Activated CD4-positive, alpha-beta memory T cell treated with anti-CD3 and anti-CD28 coated beads for 36 hours (primary cell): ENCODE measurements at regions not wholly inside any gene's neighbourhood (a gene's known extent, or its start where the extent isn't known, plus 50 kb on each side); places are given as distances from the start of the nearest gene placed in this dataset.

Experiments used
- CTCF ChIA-PET: fragments of 350-600 bp; sonication (Branson Sonifier 250); formaldehyde crosslinking; loops from one replicate; lab custom pipeline; 2021; ENCODE audit warnings: antibody characterized with exemption, inconsistent platforms; lab: Charles Lee
- POLR2A ChIA-PET: fragments of 350-600 bp; sonication (Branson Sonifier 250); formaldehyde crosslinking; loops from one replicate; lab custom pipeline; 2021; ENCODE audit warnings: antibody characterized with exemption; lab: Charles Lee
- DNase-seq: peaks from one replicate; pipeline ENCODE4 v3.0.0-alpha.2; 2020
- H3K27ac Mint-ChIP-seq: one replicate; pipeline ENCODE4 v1.8.0; 2021; ENCODE audit warnings: mixed read lengths
- H3K27me3 Mint-ChIP-seq: one replicate; pipeline ENCODE4 v1.8.0; 2021; ENCODE audit warnings: mixed read lengths
- H3K36me3 Mint-ChIP-seq: one replicate; pipeline ENCODE4 v1.8.0; 2021; ENCODE audit warnings: mixed read lengths
- H3K4me1 Mint-ChIP-seq: one replicate; pipeline ENCODE4 v1.8.0; 2021; ENCODE audit warnings: low read depth, mixed read lengths
- H3K4me3 Mint-ChIP-seq: one replicate; pipeline ENCODE4 v1.8.0; 2021; ENCODE audit warnings: mild to moderate bottlenecking, mixed read lengths
- H3K9me3 Mint-ChIP-seq: one replicate; pipeline ENCODE4 v1.8.0; 2021; ENCODE audit warnings: mixed read lengths
- intact Hi-C: fragments of 100-400 bp; cut with micrococcal nuclease; formaldehyde crosslinking; loops from one replicate; pipeline ENCODE4 v1.15.1; 2023

DNA sequence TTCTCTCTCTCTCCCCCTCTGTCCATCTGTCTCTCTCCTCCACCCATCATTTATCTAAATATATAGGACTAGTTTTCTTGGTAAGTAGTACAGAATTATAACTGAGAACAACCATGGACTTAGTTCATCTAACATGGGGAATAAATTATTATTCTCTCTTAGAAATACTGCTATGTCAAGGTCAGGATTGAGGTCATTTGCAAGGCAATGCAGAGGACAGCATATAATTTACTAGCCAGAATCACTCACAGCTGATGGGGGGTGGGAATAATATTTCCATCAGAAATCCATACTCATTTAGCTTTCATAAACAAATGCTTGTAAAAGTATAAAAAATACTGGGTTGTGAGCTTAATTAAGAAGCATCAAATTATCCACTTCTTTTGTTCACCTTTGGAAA, 553.9 kb upstream of the POU3F2 start:
- no peaks in the 10 kb centered on the region for H3K36me3 Mint-ChIP-seq
- H3K4me3 Mint-ChIP-seq, result no peak overlapping the region
- no peak overlapping the region for H3K27ac Mint-ChIP-seq
- intact Hi-C loops, result no loop called here
- no peak for DNase-seq
- CTCF ChIA-PET, result no interaction called here
- H3K27me3 Mint-ChIP-seq, result no peaks in the 10 kb centered on the region
- POLR2A ChIA-PET, result no interaction called here
- H3K4me1 Mint-ChIP-seq, result no peaks in the 10 kb centered on the region
- no peaks in the 10 kb centered on the region for H3K9me3 Mint-ChIP-seq

DNA sequence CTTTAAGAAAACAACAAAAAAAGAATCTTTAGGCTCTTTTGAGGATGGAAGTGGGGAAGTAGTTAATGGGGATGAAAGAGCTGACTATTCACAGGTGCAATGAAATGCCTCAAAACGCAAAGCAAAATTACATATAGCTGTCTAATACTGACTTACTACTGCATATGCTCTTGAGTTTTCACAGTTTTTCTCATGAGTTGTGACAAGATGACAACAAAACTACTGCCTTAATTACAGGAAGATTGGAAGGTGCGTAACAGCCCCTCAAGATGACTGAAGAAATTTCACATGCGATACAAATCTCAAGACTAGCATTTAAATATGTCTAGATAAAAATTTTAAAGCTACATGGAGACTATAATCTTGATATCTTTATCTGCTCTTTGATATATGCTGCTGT, 547.8 kb upstream of the POU3F2 start:
- Mint-ChIP-seq H3K9me3 (peaks cover 1% of the 10 kb centered on the region), H3K27ac (no peak overlapping the region), H3K4me3 (no peak overlapping the region), H3K4me1 (no peaks in the 10 kb centered on the region), H3K36me3 (no peaks in the 10 kb centered on the region), H3K27me3 (no peaks in the 10 kb centered on the region)
- ChIA-PET POLR2A (no interaction called here), CTCF (no interaction called here)
- intact Hi-C loops, result no loop called here
- DNase-seq, result no peak

DNA sequence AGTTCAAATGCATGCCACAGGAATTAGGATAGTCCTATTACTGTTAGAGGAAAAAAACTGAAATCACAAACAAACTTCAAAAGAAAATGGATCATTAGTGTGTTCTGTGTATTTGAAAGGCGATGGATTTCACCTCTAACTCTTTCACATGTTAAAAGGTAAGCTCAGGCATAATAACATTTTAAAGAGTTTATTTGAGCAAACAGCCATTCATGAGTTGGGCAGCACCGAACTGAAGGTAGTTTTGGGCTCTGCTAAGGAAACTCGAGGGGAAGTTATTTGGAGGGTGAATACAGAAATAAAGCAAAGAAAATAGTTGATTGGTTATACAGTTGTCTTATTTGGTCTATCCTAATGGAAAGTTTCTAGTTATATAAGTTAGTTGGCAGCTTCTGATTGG, 546.5 kb upstream of the POU3F2 start:
- no peak for DNase-seq
- Mint-ChIP-seq H3K4me1 (no peaks in the 10 kb centered on the region), H3K27ac (no peak overlapping the region), H3K36me3 (no peaks in the 10 kb centered on the region), H3K9me3 (peaks cover 5% of the 10 kb centered on the region), H3K4me3 (no peak overlapping the region), H3K27me3 (no peaks in the 10 kb centered on the region)
- intact Hi-C loops, result no loop called here
- ChIA-PET POLR2A (no interaction called here), CTCF (no interaction called here)

DNA sequence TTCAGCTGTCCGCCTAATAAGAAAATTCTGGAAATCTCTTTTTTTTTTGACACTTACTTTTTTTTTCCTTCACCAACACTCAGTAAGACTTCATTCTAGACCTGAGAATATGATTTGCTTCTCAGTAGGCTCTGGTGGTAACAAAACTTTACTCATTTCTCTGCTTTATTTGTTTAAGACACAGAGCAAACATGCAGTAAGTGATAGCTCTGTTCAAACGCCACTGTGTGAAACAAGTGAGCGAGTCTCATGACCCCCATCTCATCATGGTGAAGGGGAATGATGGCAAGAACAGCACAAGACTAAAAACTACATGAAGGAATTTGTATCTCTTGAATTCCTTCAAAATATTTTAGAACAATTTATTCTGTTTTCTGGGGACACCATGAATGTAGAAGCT, 541.6 kb upstream of the POU3F2 start:
- Mint-ChIP-seq H3K36me3 (no peaks in the 10 kb centered on the region), H3K4me1 (no peaks in the 10 kb centered on the region), H3K27me3 (no peaks in the 10 kb centered on the region), H3K4me3 (no peak overlapping the region), H3K27ac (no peak overlapping the region), H3K9me3 (peaks cover 5% of the 10 kb centered on the region)
- ChIA-PET CTCF (no interaction called here), POLR2A (no interaction called here)
- intact Hi-C loops, result no loop called here
- DNase-seq, result no peak

DNA sequence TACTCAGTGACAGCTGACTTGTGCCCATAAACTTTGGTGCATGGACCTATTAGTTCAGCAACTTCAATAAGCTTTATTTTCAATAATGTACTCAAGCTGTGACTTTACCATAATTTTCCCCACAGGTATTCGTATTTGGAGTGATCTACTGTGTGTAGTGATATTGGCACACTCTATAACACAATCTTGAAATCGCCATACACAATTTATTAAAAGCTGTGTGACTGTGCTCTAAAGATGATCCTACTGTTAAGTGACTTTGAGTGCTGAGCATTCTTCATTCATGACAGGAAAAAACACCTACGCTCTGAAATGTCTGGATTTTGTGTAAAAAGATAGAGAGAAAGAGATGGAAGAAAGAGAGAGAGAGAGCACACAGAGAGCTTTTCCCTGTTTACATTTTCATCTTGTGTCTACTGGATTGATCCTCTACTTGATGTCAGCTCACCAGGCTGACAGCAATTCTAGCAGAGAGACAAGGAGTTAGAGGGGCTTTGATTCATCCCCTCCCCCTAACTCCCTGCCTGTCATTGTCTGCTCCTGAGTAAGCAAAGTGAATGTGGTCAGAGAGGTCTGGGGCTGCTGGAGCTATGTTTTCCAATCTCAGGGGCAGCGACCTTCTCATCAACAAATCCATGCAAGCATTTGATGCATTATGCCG, 538.7 kb upstream of the POU3F2 start:
- Mint-ChIP-seq H3K9me3 (peaks cover 5% of the 10 kb centered on the region), H3K36me3 (no peaks in the 10 kb centered on the region), H3K4me1 (no peaks in the 10 kb centered on the region), H3K27ac (no peak overlapping the region), H3K4me3 (no peak overlapping the region), H3K27me3 (no peaks in the 10 kb centered on the region)
- ChIA-PET POLR2A (no interaction called here), CTCF (no interaction called here)
- no peak for DNase-seq
- intact Hi-C loops, result no loop called here

DNA sequence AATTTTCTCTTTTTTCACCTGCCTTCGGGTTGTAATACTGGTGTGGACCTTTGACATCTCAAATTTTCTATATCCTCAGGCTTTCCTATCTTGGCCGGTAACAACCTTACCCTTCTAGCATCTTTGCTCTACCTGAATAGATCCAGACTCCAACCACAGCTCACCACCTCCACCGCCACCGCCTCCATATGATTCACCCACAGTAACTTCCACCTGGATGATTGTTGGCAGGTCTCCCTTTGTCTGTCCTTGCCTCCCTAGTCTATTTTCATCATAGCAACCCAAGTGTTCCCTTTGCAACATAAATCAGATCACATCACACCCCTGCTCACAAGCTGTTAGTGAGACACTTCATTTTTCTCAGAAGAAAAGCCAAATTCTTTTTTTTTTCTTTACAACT, 525.8 kb upstream of the POU3F2 start:
- no peak overlapping the region for H3K4me3 Mint-ChIP-seq
- H3K9me3 Mint-ChIP-seq, result peaks cover 10% of the 10 kb centered on the region
- no peaks in the 10 kb centered on the region for H3K27me3 Mint-ChIP-seq
- intact Hi-C loops, result no loop called here
- POLR2A ChIA-PET, result no interaction called here
- no peak overlapping the region for H3K27ac Mint-ChIP-seq
- no peak for DNase-seq
- H3K36me3 Mint-ChIP-seq, result no peaks in the 10 kb centered on the region
- H3K4me1 Mint-ChIP-seq, result no peaks in the 10 kb centered on the region
- CTCF ChIA-PET, result no interaction called here

DNA sequence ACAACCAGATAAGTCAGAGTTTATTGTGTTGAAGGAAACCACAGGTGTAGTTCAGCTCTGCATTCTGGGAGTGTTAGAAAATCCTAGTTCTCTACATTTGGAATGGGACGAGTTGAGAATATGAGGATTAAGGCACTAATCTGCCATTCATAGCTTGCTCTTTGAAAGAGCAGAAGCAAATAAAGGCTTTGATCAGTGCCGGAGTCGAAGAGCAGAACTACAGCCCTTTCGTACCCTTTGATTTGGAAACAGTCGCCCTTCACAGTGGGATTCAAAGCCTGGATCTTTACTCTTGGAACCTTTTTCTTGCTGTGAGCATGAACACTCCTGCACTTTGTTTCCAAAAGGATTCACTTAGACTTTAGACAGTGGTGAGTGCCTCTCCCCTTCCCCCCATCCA, 523.9 kb upstream of the POU3F2 start:
- H3K4me3 Mint-ChIP-seq, result no peak overlapping the region
- H3K36me3 Mint-ChIP-seq, result no peaks in the 10 kb centered on the region
- POLR2A ChIA-PET, result no interaction called here
- CTCF ChIA-PET, result no interaction called here
- H3K4me1 Mint-ChIP-seq, result no peaks in the 10 kb centered on the region
- no peaks in the 10 kb centered on the region for H3K27me3 Mint-ChIP-seq
- H3K27ac Mint-ChIP-seq, result no peak overlapping the region
- DNase-seq, result no peak
- intact Hi-C loops, result no loop called here
- peaks cover 5% of the 10 kb centered on the region for H3K9me3 Mint-ChIP-seq

DNA sequence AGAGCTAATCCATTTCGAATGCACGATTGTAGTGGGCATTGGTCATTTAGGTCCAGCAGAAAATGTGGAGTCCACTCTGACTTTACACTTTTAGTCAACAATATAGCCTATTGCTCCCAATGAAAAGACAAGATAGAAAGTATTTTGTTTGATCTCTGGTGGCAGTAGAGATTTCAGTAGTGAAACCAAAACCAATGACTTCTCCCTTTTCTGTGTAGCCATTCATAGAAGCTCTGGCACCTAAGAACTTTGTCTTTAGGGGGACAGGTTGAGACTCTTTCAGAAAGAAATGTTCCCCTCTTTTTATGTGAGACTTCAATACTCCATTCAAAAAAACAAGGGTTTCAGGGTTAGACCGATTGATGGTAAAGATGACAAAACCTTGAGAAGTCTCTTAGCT, 510.8 kb upstream of the POU3F2 start:
- Mint-ChIP-seq H3K36me3 (no peaks in the 10 kb centered on the region), H3K4me3 (no peak overlapping the region), H3K9me3 (no peaks in the 10 kb centered on the region), H3K27me3 (no peaks in the 10 kb centered on the region), H3K27ac (no peak overlapping the region), H3K4me1 (no peaks in the 10 kb centered on the region)
- intact Hi-C loops, result no loop called here
- DNase-seq, result no peak
- ChIA-PET CTCF (no interaction called here), POLR2A (no interaction called here)

DNA sequence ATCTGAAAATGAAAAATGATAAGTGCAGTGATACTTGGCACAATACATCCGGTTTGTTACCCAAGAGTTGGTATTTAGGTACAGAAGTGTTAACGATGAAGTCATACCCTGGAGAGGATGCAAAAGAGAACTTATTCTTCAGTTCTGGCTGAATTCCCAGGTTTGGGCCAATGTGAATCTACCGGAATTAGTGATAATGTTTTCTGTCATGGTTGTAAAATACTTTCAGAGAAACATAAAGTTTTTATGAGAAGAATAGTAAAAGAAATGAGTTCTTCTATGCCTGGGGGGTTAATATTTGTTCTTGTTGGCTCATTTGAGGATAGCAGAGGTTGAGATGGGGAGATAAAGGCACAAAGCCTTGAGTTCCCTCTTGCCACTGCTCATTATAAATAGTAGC, 509.9 kb upstream of the POU3F2 start:
- ChIA-PET CTCF (no interaction called here), POLR2A (no interaction called here)
- Mint-ChIP-seq H3K9me3 (no peaks in the 10 kb centered on the region), H3K4me1 (no peaks in the 10 kb centered on the region), H3K36me3 (no peaks in the 10 kb centered on the region), H3K27me3 (no peaks in the 10 kb centered on the region), H3K4me3 (no peak overlapping the region), H3K27ac (no peak overlapping the region)
- DNase-seq, result no peak
- intact Hi-C loops, result no loop called here

DNA sequence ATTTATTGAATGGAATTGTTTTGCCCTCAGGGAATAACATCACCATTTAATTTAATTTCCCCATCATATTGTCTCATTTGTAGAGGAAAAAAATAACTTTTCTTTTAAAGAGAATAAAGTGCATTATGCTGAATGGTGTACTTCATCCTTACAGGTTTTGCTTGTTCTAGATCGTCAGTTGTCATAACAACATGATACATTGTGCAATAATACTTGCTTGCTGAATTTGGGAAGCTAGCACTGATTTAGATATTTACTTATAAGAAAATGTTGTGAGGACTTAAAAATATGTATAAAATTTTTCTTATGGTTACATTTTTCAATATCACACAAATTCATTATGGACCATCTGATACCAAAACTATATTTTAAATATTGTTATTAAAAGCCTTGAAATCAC, 509.0 kb upstream of the POU3F2 start:
- intact Hi-C loops, result no loop called here
- Mint-ChIP-seq H3K4me3 (no peak overlapping the region), H3K9me3 (no peaks in the 10 kb centered on the region), H3K27ac (no peak overlapping the region), H3K4me1 (no peaks in the 10 kb centered on the region), H3K27me3 (no peaks in the 10 kb centered on the region), H3K36me3 (no peaks in the 10 kb centered on the region)
- ChIA-PET CTCF (no interaction called here), POLR2A (interaction anchor here (0.6 kb wide), 1 partner anchor 10 kb away, joined by 4 read pairs; no protein-coding TSS in a partner anchor)
- no peak for DNase-seq

DNA sequence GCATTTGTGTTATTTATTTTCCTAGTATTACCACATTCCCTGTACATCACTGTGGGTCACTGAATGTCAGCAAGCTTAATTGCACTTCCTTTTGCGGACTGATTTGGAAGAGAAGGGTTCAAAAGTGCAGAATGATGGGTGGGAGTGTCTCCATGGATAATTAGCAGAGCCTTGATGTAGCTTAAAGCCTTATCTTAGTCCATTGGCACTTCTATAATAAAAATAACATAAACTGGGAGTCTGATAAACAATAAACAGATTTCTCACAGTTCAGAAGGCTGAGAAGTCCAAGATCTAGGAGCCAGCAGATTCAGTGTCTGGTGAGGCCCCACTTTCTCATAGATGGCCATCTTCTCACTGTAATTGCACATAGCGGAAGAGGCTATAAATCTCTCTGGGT, 501.1 kb upstream of the POU3F2 start:
- DNase-seq, result no peak
- no peaks in the 10 kb centered on the region for H3K27me3 Mint-ChIP-seq
- ChIA-PET CTCF (no interaction called here), POLR2A (no interaction called here)
- H3K4me3 Mint-ChIP-seq, result no peak overlapping the region
- H3K27ac Mint-ChIP-seq, result no peak overlapping the region
- H3K36me3 Mint-ChIP-seq, result no peaks in the 10 kb centered on the region
- intact Hi-C loops, result no loop called here
- no peaks in the 10 kb centered on the region for H3K9me3 Mint-ChIP-seq
- H3K4me1 Mint-ChIP-seq, result no peaks in the 10 kb centered on the region

DNA sequence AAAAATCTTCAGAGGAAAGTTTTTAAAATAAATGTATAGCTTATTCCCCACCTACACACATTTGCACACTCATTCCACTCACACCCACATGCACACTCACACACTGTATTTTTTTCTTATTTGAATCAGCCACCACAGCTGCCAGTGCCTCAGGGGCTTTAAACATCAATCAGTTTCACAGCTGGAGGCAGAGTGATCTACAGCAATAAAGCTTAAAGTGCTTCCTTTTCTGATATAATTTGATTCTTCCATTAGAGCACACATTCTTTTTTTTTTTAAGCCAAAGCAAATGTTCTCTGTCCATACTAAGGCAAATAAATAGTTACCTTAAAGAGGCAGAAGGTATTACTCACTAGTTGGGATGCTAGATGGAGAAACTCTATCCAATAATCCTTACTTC, 498.8 kb upstream of the POU3F2 start:
- no peaks in the 10 kb centered on the region for H3K9me3 Mint-ChIP-seq
- H3K4me1 Mint-ChIP-seq, result no peaks in the 10 kb centered on the region
- POLR2A ChIA-PET, result interaction anchor here (0.6 kb wide), 1 partner anchor 10 kb away, joined by 4 read pairs; no protein-coding TSS in a partner anchor
- no peak overlapping the region for H3K27ac Mint-ChIP-seq
- intact Hi-C loops, result no loop called here
- H3K36me3 Mint-ChIP-seq, result no peaks in the 10 kb centered on the region
- CTCF ChIA-PET, result no interaction called here
- DNase-seq, result no peak
- no peaks in the 10 kb centered on the region for H3K27me3 Mint-ChIP-seq
- H3K4me3 Mint-ChIP-seq, result no peak overlapping the region

DNA sequence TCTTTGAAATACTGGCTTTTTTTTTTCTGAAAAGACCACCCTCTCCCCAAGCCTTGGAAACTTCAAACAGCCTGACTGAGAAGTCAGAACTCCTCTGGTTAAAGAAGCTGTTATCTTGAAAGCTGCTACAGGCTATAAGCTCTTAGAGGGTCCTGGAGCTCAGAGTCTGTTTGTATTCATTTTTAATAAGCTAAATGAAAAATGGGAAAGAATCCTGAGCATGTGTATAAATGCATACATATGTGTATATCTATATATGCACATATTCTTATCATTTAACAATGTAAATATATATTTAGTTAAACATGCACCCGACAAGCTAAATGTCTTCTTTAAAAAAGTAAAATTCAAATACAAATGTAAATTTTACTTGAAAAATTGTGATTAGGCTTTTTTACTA, 494.9 kb upstream of the POU3F2 start:
- CTCF ChIA-PET, result no interaction called here
- Mint-ChIP-seq H3K27ac (no peak overlapping the region), H3K9me3 (no peaks in the 10 kb centered on the region), H3K4me3 (no peak overlapping the region), H3K36me3 (no peaks in the 10 kb centered on the region), H3K4me1 (no peaks in the 10 kb centered on the region), H3K27me3 (no peaks in the 10 kb centered on the region)
- DNase-seq, result no peak
- POLR2A ChIA-PET, result no interaction called here
- intact Hi-C loops, result no loop called here
